ENCODE measurements at regions not wholly inside any gene's neighbourhood (a gene's known extent, or its start where the extent isn't known, plus 50 kb on each side); places are given as distances from the start of the nearest gene placed in this dataset.
A peak's percentile ranks its signal among the peaks of the same experiment; 100 is the strongest.

- H3K9me1 ChIP-seq (ENCODE audit: insufficient read depth, low read length) = no peaks in the 10 kb centered on the region
- ChIA-PET POLR2A (ENCODE audit: unreplicated experiment) (no interaction called here), CTCF (no interaction called here)
- H4K8ac ChIP-seq (ENCODE audit: low read depth in 2 of 2, low read length in 2 of 2) = peak overlapping the region; percentile 3 to 77; a peak in 3 of 4 replicates
- H2AK9ac ChIP-seq (replicated peaks; ENCODE audit: low read depth, low read length, poor library complexity) = no peak overlapping the region
- intact Hi-C loops (cut with micrococcal nuclease) (no loop called here), dilution Hi-C loops (cut with HindIII; ENCODE audit: low sequenced_read_pairs, unreplicated experiment) (no loop called here), in situ Hi-C loops (cut with MboI; ENCODE audit: low sequenced_read_pairs) (no loop called here)
- peak overlapping the region; percentile 7; the same call in 1 of the 2 replicates for H4K91ac ChIP-seq (ENCODE audit: insufficient read depth, low read depth, low read length)
- H3K9ac ChIP-seq (ENCODE audit: low read depth, low read length) = no peak overlapping the region
- peaks cover 4% of the 10 kb centered on the region for H3K4me1 ChIP-seq (ENCODE audit: control insufficient read depth, insufficient read depth, low read length)
- H3K4ac ChIP-seq (ENCODE audit: low read depth, low read length) = peak overlapping the region; percentile 27
- peak overlapping the region; percentile 74 for H3K56ac ChIP-seq (ENCODE audit: extremely low read depth, insufficient read depth, low read length)
- peak overlapping the region; percentile 74 for H2BK120ac ChIP-seq (ENCODE audit: low read depth, low read length)
- H3K27me3 ChIP-seq (ENCODE audit: control insufficient read depth, insufficient read depth, low read length) = no peaks in the 10 kb centered on the region
- no TSS peak for BruUV-seq (replicated peaks)
- H4K5ac ChIP-seq (ENCODE audit: low read depth, low read length) = peak overlapping the region; percentile 36; the same call in 1 of the 2 replicates
- ATAC-seq (ENCODE audit: low read depth) (peak; percentile 93), DNase-seq (peak; percentile 93)
- TF ChIP-seq USF2 (IDR thresholded peaks at IDR 0.05; ENCODE audit: low read depth, low read length) (no peak), CHD1 (IDR thresholded peaks at IDR 0.05; ENCODE audit: low read depth, low read length) (no peak), BHLHE40 (IDR thresholded peaks at IDR 0.05; ENCODE audit: low read depth, low read length) (peak; percentile 49; the same call in 1 of the 2 replicates), CEBPB (IDR thresholded peaks at IDR 0.05; ENCODE audit: low read depth, low read length) (0 out of 2 replicates have a peak, but pooled peaks have one; percentile 27), FOS (IDR thresholded peaks at IDR 0.05; ENCODE audit: low read depth, low read length) (peak; percentile 92)
- H3K14ac ChIP-seq (replicated peaks; ENCODE audit: low read depth, low read length) = peak overlapping the region; percentile 32
- H3K18ac ChIP-seq (ENCODE audit: low read depth, low read length) = peak overlapping the region; percentile 36; the same call in 1 of the 2 replicates
- H3K4me2 ChIP-seq (ENCODE audit: low read depth, low read length) = peak overlapping the region; percentile 62; the same call in 1 of the 2 replicates
- H2BK15ac ChIP-seq (ENCODE audit: low read depth, low read length) = peak overlapping the region; percentile 31
- no peaks in the 10 kb centered on the region for H4K20me1 ChIP-seq (ENCODE audit: insufficient read depth, low read length)
- 0 out of 2 replicates have a peak overlapping the region, but pooled peaks have one; percentile 7 for H3K27ac ChIP-seq (ENCODE audit: insufficient read depth, low read length)
- no peaks in the 10 kb centered on the region for H3K36me3 ChIP-seq (ENCODE audit: control insufficient read depth, insufficient read depth, low read length)
- no peak overlapping the region; the same call in 1 of the 2 replicates for H2AK5ac ChIP-seq (ENCODE audit: low read depth, low read length)
- H2BK5ac ChIP-seq (ENCODE audit: low read depth, low read length, poor library complexity, severe bottlenecking) = peak overlapping the region; percentile 63
- peak overlapping the region; percentile 6 for H2AFZ ChIP-seq (replicated peaks; ENCODE audit: low read length, poor library complexity)
- WGBS, 2 experiments (ENCODE audit: extremely low coverage in 2 of 2, insufficient read length in 1 of 2) = no CpG with 5 or more reads among the region's 1 CpG
- H3K9me3 ChIP-seq (ENCODE audit: control insufficient read depth, insufficient read depth, low read length) = no peaks in the 10 kb centered on the region
- H3K79me1 ChIP-seq (ENCODE audit: low read depth in 1 of 2, low read length in 2 of 2) = no peaks in the 10 kb centered on the region
- peak overlapping the region; percentile 63 for H2BK20ac ChIP-seq (ENCODE audit: low read depth, low read length)
- no peak overlapping the region for H3K4me3 ChIP-seq (ENCODE audit: insufficient read depth, low read depth, low read length)
- H3K23ac ChIP-seq (ENCODE audit: low read depth, low read length) = peak overlapping the region; percentile 55
These were observed 135.6 kb upstream of the PTPRK start for GRCh38 chr6:128655978-128656498.
